ENCODE measurements at regions not wholly inside any gene's neighbourhood (a gene's known extent, or its start where the extent isn't known, plus 50 kb on each side); places are given as distances from the start of the nearest gene placed in this dataset.
"Not testable (repeated sequence)": the region's sequence is repeated elsewhere in the genome, so short reads cannot be mapped to it uniquely, and the experiment has no call there.

GRCh38 chr13:53112522-53112921, 83.9 kb downstream of the OLFM4 start:
- DNase-seq (ENCODE audit: low read depth): no peak
- H3K27me3 ChIP-seq (ENCODE audit: control insufficient read depth, insufficient read depth, low read length): no peaks in the 10 kb centered on the region

GRCh38 chr13:53117048-53117447, 88.4 kb downstream of the OLFM4 start:
- DNase-seq (ENCODE audit: low read depth); H3K4me3 ChIP-seq (ENCODE audit: low read depth, low read length); H3K27me3 ChIP-seq (ENCODE audit: control insufficient read depth, insufficient read depth, low read length); H3K36me3 ChIP-seq (ENCODE audit: control insufficient read depth, insufficient read depth, low read length): not testable (repeated sequence)

More at GRCh38 chr13:53112522-53112921, 83.9 kb downstream of the OLFM4 start:
- H3K4me3 ChIP-seq (ENCODE audit: low read depth, low read length): no peak overlapping the region
- TF ChIP-seq CTCF (IDR thresholded peaks at IDR 0.05; ENCODE audit: insufficient read depth, low read length, poor library complexity, severe bottlenecking): no peak
- H3K36me3 ChIP-seq (ENCODE audit: control insufficient read depth, insufficient read depth, low read length): no peaks in the 10 kb centered on the region

GRCh38 chr13:53121131-53121773, 92.6 kb downstream of the OLFM4 start:
- Histone ChIP-seq H3K36me3 (ENCODE audit: control insufficient read depth, insufficient read depth, low read length) (no peaks in the 10 kb centered on the region), H3K4me3 (ENCODE audit: low read depth, low read length) (no peak overlapping the region), H3K27me3 (ENCODE audit: control insufficient read depth, insufficient read depth, low read length) (no peaks in the 10 kb centered on the region)
- TF ChIP-seq CTCF (IDR thresholded peaks at IDR 0.05; ENCODE audit: insufficient read depth, low read length, poor library complexity, severe bottlenecking): no peak
- DNase-seq (ENCODE audit: low read depth): no peak

GRCh38 chr13:53121919-53122318, 93.3 kb downstream of the OLFM4 start:
- Histone ChIP-seq H3K4me3 (ENCODE audit: low read depth, low read length) (no peak overlapping the region), H3K36me3 (ENCODE audit: control insufficient read depth, insufficient read depth, low read length) (no peaks in the 10 kb centered on the region), H3K27me3 (ENCODE audit: control insufficient read depth, insufficient read depth, low read length) (no peaks in the 10 kb centered on the region)
- DNase-seq (ENCODE audit: low read depth): no peak
- TF ChIP-seq CTCF (IDR thresholded peaks at IDR 0.05; ENCODE audit: insufficient read depth, low read length, poor library complexity, severe bottlenecking): no peak

GRCh38 chr13:53123536-53123935, 94.9 kb downstream of the OLFM4 start:
- no peak for TF ChIP-seq CTCF (IDR thresholded peaks at IDR 0.05; ENCODE audit: insufficient read depth, low read length, poor library complexity, severe bottlenecking)
- no peaks in the 10 kb centered on the region for H3K27me3 ChIP-seq (ENCODE audit: control insufficient read depth, insufficient read depth, low read length)
- H3K36me3 ChIP-seq (ENCODE audit: control insufficient read depth, insufficient read depth, low read length): no peaks in the 10 kb centered on the region
- no peak overlapping the region for H3K4me3 ChIP-seq (ENCODE audit: low read depth, low read length)
- DNase-seq (ENCODE audit: low read depth): no peak

DNA sequence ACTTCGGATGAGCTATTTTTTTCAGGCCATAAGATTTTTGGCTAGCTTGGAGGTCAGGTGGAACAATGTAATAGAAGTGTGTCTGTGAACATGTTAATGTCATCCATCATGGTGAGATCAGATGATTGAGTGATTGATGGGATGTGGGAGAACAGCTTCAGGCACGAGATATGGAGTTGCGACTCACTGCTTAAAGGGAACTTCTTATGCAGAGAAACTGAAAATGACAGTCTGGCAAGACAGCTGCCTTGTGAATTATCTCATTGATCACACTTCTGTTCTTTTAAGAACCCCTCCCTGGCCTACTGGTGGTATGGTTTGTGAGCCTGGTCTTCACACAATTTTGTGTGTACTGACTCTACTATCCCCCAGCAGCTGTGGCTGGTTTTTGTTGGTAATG, 96.0 kb downstream of the OLFM4 start:
- no peaks in the 10 kb centered on the region for H3K27me3 ChIP-seq (ENCODE audit: control insufficient read depth, insufficient read depth, low read length)
- no peak overlapping the region for H3K4me3 ChIP-seq (ENCODE audit: low read depth, low read length)
- no peak for DNase-seq (ENCODE audit: low read depth)
- H3K36me3 ChIP-seq (ENCODE audit: control insufficient read depth, insufficient read depth, low read length): no peaks in the 10 kb centered on the region
- no peak for TF ChIP-seq CTCF (IDR thresholded peaks at IDR 0.05; ENCODE audit: insufficient read depth, low read length, poor library complexity, severe bottlenecking)
